HCT116 (cell line): ENCODE measurements at regions not wholly inside any gene's neighbourhood (a gene's known extent, or its start where the extent isn't known, plus 50 kb on each side); places are given as distances from the start of the nearest gene placed in this dataset.

Experiments
- ATAC-seq: fragments of 200-7000 bp; cut with Tn5 transposase; 2 replicates; pipeline ENCODE4 v1.9.1; 2020; ENCODE audit warnings: mild to moderate bottlenecking, moderate library complexity
- BruUV-seq: library from RNA; stranded (reverse); fragments of 400-500 nt; replicated peaks from 2 replicates; lab custom pipeline; 2021; lab: Mats Ljungman, UMichigan
- CTCF ChIA-PET: fragments of 300-600 bp; sonication (Branson Sonifier 250); formaldehyde crosslinking; loops from one replicate; lab custom pipeline; 2021; ENCODE audit warnings: antibody characterized with exemption; lab: Charles Lee
- POLR2A ChIA-PET: fragments of 300-600, 350-600 bp; sonication (Branson Sonifier 250); formaldehyde crosslinking; loops from one replicate; lab custom pipeline; 2021; ENCODE audit warnings: antibody characterized with exemption; lab: Charles Lee
- RAD21 ChIA-PET, 2 experiments: fragments of 300-600 bp; sonication (Branson Sonifier 250); formaldehyde crosslinking; loops; one replicate each; lab custom pipeline; 2023; ENCODE audit warnings: low total read pairs in 2 of 2; ENCODE audit not compliant: uncharacterized antibody in 2 of 2, unreplicated experiment in 2 of 2, low non-redundant PET in 1 of 2; lab: Charles Lee
- DNase-seq: peaks from one replicate; pipeline ENCODE4 v3.0.0-alpha.2; 2010; ENCODE audit warnings: low read depth, low spot score
- H2AFZ ChIP-seq: fragments of 200-600 bp; shearing (Covaris generic), sonication (generic); 2 replicates; pipeline ENCODE4 v1.6.1; 2017; ENCODE audit warnings: low read depth, mixed run types, mixed read lengths, antibody characterized with exemption, low read length; ENCODE audit not compliant: poor library complexity, severe bottlenecking
- H3K27ac ChIP-seq: 2 replicates; pipeline ENCODE4 v1.5.1; 2012; ENCODE audit warnings: low read depth, low read length
- H3K27me3 ChIP-seq: fragments of 200-600 bp; sonication (generic); 2 replicates; pipeline ENCODE4 v1.6.1; 2016; ENCODE audit warnings: mixed run types, low read length, mixed read lengths; ENCODE audit not compliant: insufficient read depth
- H3K36me3 ChIP-seq, 2 experiments: fragments of 200-500 bp in 1 of 2; fragments of 200-600 bp in 1 of 2; sonication (Bioruptor generic) in 1 of 2; sonication (generic) in 1 of 2; 2 replicates each; pipeline versions ENCODE4 v1.5.1 to v1.6.1; 2014 to 2016; ENCODE audit warnings: low read length in 2 of 2, inconsistent platforms in 1 of 2, mixed read lengths in 1 of 2, mixed run types in 1 of 2; ENCODE audit not compliant: insufficient read depth in 2 of 2, control insufficient read depth in 1 of 2
- H3K4me1 ChIP-seq, 2 experiments: fragments of 200-600 bp in 1 of 2; sonication (generic) in 1 of 2; 2 replicates each; pipeline versions ENCODE4 v1.5.1 to v1.6.1; 2012 to 2017; ENCODE audit warnings: low read length in 2 of 2, inconsistent platforms in 1 of 2, mild to moderate bottlenecking in 1 of 2, mixed read lengths in 1 of 2, mixed run types in 1 of 2, moderate library complexity in 1 of 2; ENCODE audit not compliant: insufficient read depth in 2 of 2, control insufficient read depth in 1 of 2
- H3K4me2 ChIP-seq: fragments of 200-600 bp; sonication (generic); 2 replicates; pipeline ENCODE4 v1.6.1; 2017; ENCODE audit warnings: mixed run types, low read length, mixed read lengths
- H3K4me3 ChIP-seq, 2 experiments: fragments of 200-600 bp in 1 of 2; sonication (generic) in 1 of 2; replicated peaks in 1 of 2; 2 replicates each; pipeline ENCODE4 v1.5.1; 2011 to 2016; ENCODE audit warnings: low read length in 2 of 2, control low read depth in 1 of 2, low read depth in 1 of 2, mild to moderate bottlenecking in 1 of 2, mixed read lengths in 1 of 2, mixed run types in 1 of 2
- H3K79me2 ChIP-seq: fragments of 200-600 bp; sonication (generic); 2 replicates; pipeline ENCODE4 v1.6.1; 2017; ENCODE audit warnings: mild to moderate bottlenecking, mixed run types, low read length, moderate library complexity, mixed read lengths; ENCODE audit not compliant: insufficient read depth
- H3K9ac ChIP-seq: fragments of 200-600 bp; sonication (generic); 2 replicates; pipeline ENCODE4 v1.6.1; 2016; ENCODE audit warnings: low read length, mixed read lengths
- H3K9me2 ChIP-seq: fragments of 200-600 bp; sonication (generic), shearing (Covaris generic); 2 replicates; pipeline ENCODE4 v1.6.1; 2017; ENCODE audit warnings: mixed run types, mild to moderate bottlenecking, moderate library complexity; ENCODE audit not compliant: insufficient read depth
- H3K9me3 ChIP-seq, 2 experiments: fragments of 200-500 bp in 1 of 2; fragments of 200-600 bp in 1 of 2; sonication (Bioruptor generic) in 1 of 2; sonication (generic) in 1 of 2; 2 replicates each; pipeline ENCODE4 v1.6.1; 2014 to 2017; ENCODE audit warnings: low read length in 2 of 2, mixed read lengths in 2 of 2, inconsistent platforms in 1 of 2, low read depth in 1 of 2, mild to moderate bottlenecking in 1 of 2, mixed run types in 1 of 2, moderate library complexity in 1 of 2; ENCODE audit not compliant: control insufficient read depth in 1 of 2, insufficient read depth in 1 of 2
- H4K20me1 ChIP-seq: fragments of 200-600 bp; sonication (generic), shearing (Covaris generic); 2 replicates; pipeline ENCODE4 v1.6.1; 2017; ENCODE audit warnings: mixed run types, mild to moderate bottlenecking, moderate library complexity; ENCODE audit not compliant: insufficient read depth
- ATF3 ChIP-seq: IDR thresholded peaks from 2 replicates; pipeline ENCODE4 v1.6.1; 2012
- CEBPB ChIP-seq: IDR thresholded peaks from 2 replicates; pipeline ENCODE4 v1.6.1; 2012; ENCODE audit warnings: low read depth
- CTCF ChIP-seq, 3 experiments: fragments of 200-600 bp in 1 of 3; sonication (generic) in 1 of 3; IDR thresholded peaks in 2 of 3; conservative IDR thresholded peaks in 1 of 3; 2 replicates each; pipeline ENCODE4 v1.5.1; 2012 to 2017; ENCODE audit warnings: low read depth in 2 of 3, low read length in 2 of 3, antibody characterized with exemption in 1 of 3, borderline replicate concordance in 1 of 3, control low read depth in 1 of 3, mild to moderate bottlenecking in 1 of 3, mixed read lengths in 1 of 3, mixed run types in 1 of 3, moderate library complexity in 1 of 3; ENCODE audit not compliant: insufficient read depth in 1 of 3
- EGR1 ChIP-seq: IDR thresholded peaks from 2 replicates; pipeline ENCODE4 v1.6.1; 2012; ENCODE audit warnings: low read depth
- EZH2phosphoT487 ChIP-seq: fragments of 200-600 bp; IDR thresholded peaks from 2 replicates; pipeline ENCODE4 v1.6.1; 2018; ENCODE audit warnings: antibody characterized with exemption, borderline replicate concordance
- FOSL1 ChIP-seq: IDR thresholded peaks from 2 replicates; pipeline ENCODE4 v1.6.1; 2012; ENCODE audit warnings: low read depth
- JUND ChIP-seq: IDR thresholded peaks from 2 replicates; pipeline ENCODE4 v1.6.1; 2012
- POLR2AphosphoS5 ChIP-seq: IDR thresholded peaks from 2 replicates; pipeline ENCODE4 v1.6.1; 2011; ENCODE audit warnings: mild to moderate bottlenecking, low read depth, low read length, moderate library complexity
- REST ChIP-seq: IDR thresholded peaks from 2 replicates; pipeline ENCODE4 v1.6.1; 2012; ENCODE audit warnings: low read depth
- SIN3A ChIP-seq: IDR thresholded peaks from 2 replicates; pipeline ENCODE4 v1.6.1; 2012; ENCODE audit warnings: low read depth
- SRF ChIP-seq: IDR thresholded peaks from 2 replicates; pipeline ENCODE4 v1.6.1; 2012; ENCODE audit warnings: low read depth
- TCF7L2 ChIP-seq: IDR thresholded peaks from 2 replicates; pipeline ENCODE4 v1.7.0; 2011; ENCODE audit warnings: borderline replicate concordance, inconsistent platforms; ENCODE audit not compliant: insufficient read depth, insufficient read length; ENCODE audit errors: extremely low read depth
- YY1 ChIP-seq: IDR thresholded peaks from 2 replicates; pipeline ENCODE4 v1.6.1; 2011; ENCODE audit warnings: low read length, low read depth, moderate library complexity, mild to moderate bottlenecking; ENCODE audit not compliant: insufficient replicate concordance; ENCODE audit errors: extremely low read depth
- ZBTB33 ChIP-seq: IDR thresholded peaks from 2 replicates; pipeline ENCODE4 v1.6.1; 2011; ENCODE audit warnings: mild to moderate bottlenecking, low read length, moderate library complexity; ENCODE audit not compliant: insufficient replicate concordance; ENCODE audit errors: extremely low read depth
- ZFX ChIP-seq: fragments of 450-650 bp; IDR thresholded peaks from 2 replicates; pipeline ENCODE4 v1.6.1; 2017
- ZNF274 ChIP-seq: fragments of 200-500 bp; sonication (Bioruptor generic); IDR thresholded peaks from 2 replicates; pipeline ENCODE4 v1.6.1; 2014; ENCODE audit warnings: mild to moderate bottlenecking, low read depth, low read length, inconsistent platforms
- intact Hi-C: fragments of 100-400 bp; cut with micrococcal nuclease; formaldehyde crosslinking; loops from 2 replicates; pipeline ENCODE4 v1.10.0; 2022

- no peaks in the 10 kb centered on the region for H3K27me3 ChIP-seq
- H3K79me2 ChIP-seq = no peaks in the 10 kb centered on the region
- no peaks in the 10 kb centered on the region for H3K36me3 ChIP-seq
- ChIA-PET RAD21 (no interaction called here), POLR2A (no interaction called here), CTCF (no interaction called here)
- no peak overlapping the region for H3K4me2 ChIP-seq
- no peak overlapping the region for H3K4me3 ChIP-seq
- no TSS peak for BruUV-seq
- no peak overlapping the region for H3K9ac ChIP-seq
- no peaks in the 10 kb centered on the region for H3K4me1 ChIP-seq
- no peaks in the 10 kb centered on the region for H3K9me3 ChIP-seq
- H3K9me2 ChIP-seq = no peaks in the 10 kb centered on the region; the same call in 1 of the 2 replicates
- TF ChIP-seq JUND (no peak), POLR2AphosphoS5 (no peak), SIN3A (no peak), ZBTB33 (no peak), EZH2phosphoT487 (no peak), REST (no peak), ZNF274 (no peak), ATF3 (no peak), CTCF (IDR thresholded peaks at IDR 0.05 in 2 of 3, conservative IDR thresholded peaks at IDR 0.05 in 1 of 3; ENCODE audit: borderline replicate concordance in 1 of 3, insufficient read depth in 1 of 3, low read depth in 2 of 3, low read length in 2 of 3) (no peak), YY1 (no peak), CEBPB (no peak), FOSL1 (no peak), TCF7L2 (no peak), SRF (no peak), EGR1 (no peak), ZFX (no peak)
- H2AFZ ChIP-seq = no peak overlapping the region
- intact Hi-C loops = no loop called here
- no peak overlapping the region for H3K27ac ChIP-seq
- DNase-seq = no peak
- no peak for ATAC-seq
- H4K20me1 ChIP-seq = no peaks in the 10 kb centered on the region
These were observed 71.7 kb upstream of the LIMCH1 start for GRCh38 chr4:41466249-41466648.
